ENCODE measurements at regions not wholly inside any gene's neighbourhood (a gene's known extent, or its start where the extent isn't known, plus 50 kb on each side); places are given as distances from the start of the nearest gene placed in this dataset.

GRCh38 chr3:105130911-105131310, 235.8 kb upstream of the ALCAM start:
- Histone ChIP-seq H3K4me3 (replicated peaks; ENCODE audit: insufficient read depth, low read length) (no peak overlapping the region), H3K27me3 (ENCODE audit: insufficient read depth, poor library complexity, severe bottlenecking) (no peaks in the 10 kb centered on the region), H3K27ac (replicated peaks) (no peak overlapping the region)
- no peak for DNase-seq (ENCODE audit: low read depth in 1 of 2, low spot score in 1 of 2)
- TF ChIP-seq CTCF (IDR thresholded peaks at IDR 0.05; ENCODE audit: insufficient read depth, low read length) (no peak), SPI1 (IDR thresholded peaks at IDR 0.05; ENCODE audit: borderline replicate concordance, low read depth) (no peak), GABPA (IDR thresholded peaks at IDR 0.05; ENCODE audit: low read depth) (no peak), POLR2AphosphoS5 (IDR thresholded peaks at IDR 0.05; ENCODE audit: low read depth) (no peak)
- TF ChIP-seq, protein P1, sequence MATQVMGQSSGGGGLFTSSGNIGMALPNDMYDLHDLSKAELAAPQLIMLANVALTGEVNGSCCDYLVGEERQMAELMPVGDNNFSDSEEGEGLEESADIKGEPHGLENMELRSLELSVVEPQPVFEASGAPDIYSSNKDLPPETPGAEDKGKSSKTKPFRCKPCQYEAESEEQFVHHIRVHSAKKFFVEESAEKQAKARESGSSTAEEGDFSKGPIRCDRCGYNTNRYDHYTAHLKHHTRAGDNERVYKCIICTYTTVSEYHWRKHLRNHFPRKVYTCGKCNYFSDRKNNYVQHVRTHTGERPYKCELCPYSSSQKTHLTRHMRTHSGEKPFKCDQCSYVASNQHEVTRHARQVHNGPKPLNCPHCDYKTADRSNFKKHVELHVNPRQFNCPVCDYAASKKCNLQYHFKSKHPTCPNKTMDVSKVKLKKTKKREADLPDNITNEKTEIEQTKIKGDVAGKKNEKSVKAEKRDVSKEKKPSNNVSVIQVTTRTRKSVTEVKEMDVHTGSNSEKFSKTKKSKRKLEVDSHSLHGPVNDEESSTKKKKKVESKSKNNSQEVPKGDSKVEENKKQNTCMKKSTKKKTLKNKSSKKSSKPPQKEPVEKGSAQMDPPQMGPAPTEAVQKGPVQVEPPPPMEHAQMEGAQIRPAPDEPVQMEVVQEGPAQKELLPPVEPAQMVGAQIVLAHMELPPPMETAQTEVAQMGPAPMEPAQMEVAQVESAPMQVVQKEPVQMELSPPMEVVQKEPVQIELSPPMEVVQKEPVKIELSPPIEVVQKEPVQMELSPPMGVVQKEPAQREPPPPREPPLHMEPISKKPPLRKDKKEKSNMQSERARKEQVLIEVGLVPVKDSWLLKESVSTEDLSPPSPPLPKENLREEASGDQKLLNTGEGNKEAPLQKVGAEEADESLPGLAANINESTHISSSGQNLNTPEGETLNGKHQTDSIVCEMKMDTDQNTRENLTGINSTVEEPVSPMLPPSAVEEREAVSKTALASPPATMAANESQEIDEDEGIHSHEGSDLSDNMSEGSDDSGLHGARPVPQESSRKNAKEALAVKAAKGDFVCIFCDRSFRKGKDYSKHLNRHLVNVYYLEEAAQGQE (IDR thresholded peaks at IDR 0.05; ENCODE audit: insufficient replicate concordance, low read depth): no peak

- Histone ChIP-seq H3K4me3 (replicated peaks; ENCODE audit: insufficient read depth, low read length) (no peak overlapping the region), H3K27ac (replicated peaks) (no peak overlapping the region), H3K27me3 (ENCODE audit: insufficient read depth, poor library complexity, severe bottlenecking) (no peaks in the 10 kb centered on the region)
- no peak for DNase-seq (ENCODE audit: low read depth in 1 of 2, low spot score in 1 of 2)
- no peak for TF ChIP-seq SPI1 (IDR thresholded peaks at IDR 0.05; ENCODE audit: borderline replicate concordance, low read depth)
- no peak for TF ChIP-seq POLR2AphosphoS5 (IDR thresholded peaks at IDR 0.05; ENCODE audit: low read depth)
Observed at GRCh38 chr3:105137911-105138310, 228.8 kb upstream of the ALCAM start.

GRCh38 chr3:105139881-105140560, 226.7 kb upstream of the ALCAM start:
- no peak for TF ChIP-seq SPI1 (IDR thresholded peaks at IDR 0.05; ENCODE audit: borderline replicate concordance, low read depth)
- no peak for TF ChIP-seq POLR2AphosphoS5 (IDR thresholded peaks at IDR 0.05; ENCODE audit: low read depth)
- TF ChIP-seq, protein P1 (IDR thresholded peaks at IDR 0.05; ENCODE audit: insufficient replicate concordance, low read depth): no peak
- peak; percentile 32 to 51 for DNase-seq (ENCODE audit: low read depth in 1 of 2, low spot score in 1 of 2)
- Histone ChIP-seq H3K27ac (replicated peaks) (no peak overlapping the region), H3K27me3 (ENCODE audit: insufficient read depth, poor library complexity, severe bottlenecking) (no peaks in the 10 kb centered on the region), H3K4me3 (replicated peaks; ENCODE audit: insufficient read depth, low read length) (no peak overlapping the region)

GRCh38 chr3:105140899-105141367, 225.8 kb upstream of the ALCAM start:
- H3K27me3 ChIP-seq (ENCODE audit: insufficient read depth, poor library complexity, severe bottlenecking): no peaks in the 10 kb centered on the region
- H3K27ac ChIP-seq (replicated peaks): no peak overlapping the region; the same call in 1 of the 2 replicates
- no peak overlapping the region for H3K4me3 ChIP-seq (replicated peaks; ENCODE audit: insufficient read depth, low read length)
- TF ChIP-seq GABPA (IDR thresholded peaks at IDR 0.05; ENCODE audit: low read depth): no peak
- TF ChIP-seq SPI1 (IDR thresholded peaks at IDR 0.05; ENCODE audit: borderline replicate concordance, low read depth): no peak
- no peak for TF ChIP-seq CTCF (IDR thresholded peaks at IDR 0.05; ENCODE audit: insufficient read depth, low read length)
- TF ChIP-seq, protein P1 (IDR thresholded peaks at IDR 0.05; ENCODE audit: insufficient replicate concordance, low read depth): no peak
- TF ChIP-seq POLR2AphosphoS5 (IDR thresholded peaks at IDR 0.05; ENCODE audit: low read depth): no peak
- peak in 1 of 2 experiments; percentile 24 for DNase-seq (ENCODE audit: low read depth in 1 of 2, low spot score in 1 of 2)

All from HL-60 (cell line).